ENCODE measurements at regions not wholly inside any gene's neighbourhood (a gene's known extent, or its start where the extent isn't known, plus 50 kb on each side); places are given as distances from the start of the nearest gene placed in this dataset.

GRCh38 chr1:239725371-239725770 lies 339.0 kb downstream of the CHRM3 start:
- H3K79me2 ChIP-seq (ENCODE audit: low read length), result no peaks in the 10 kb centered on the region
- TF ChIP-seq EZH2phosphoT487 (IDR thresholded peaks at IDR 0.05; ENCODE audit: low read depth) (no peak), CTCF (IDR thresholded peaks at IDR 0.05; ENCODE audit: low read depth, low read length) (no peak)
- H4K20me1 ChIP-seq (ENCODE audit: insufficient read depth, low read length), result no peaks in the 10 kb centered on the region
- H3K9me3 ChIP-seq (ENCODE audit: insufficient read depth, low read length), result no peaks in the 10 kb centered on the region
- H3K4me1 ChIP-seq (ENCODE audit: low read length), result no peaks in the 10 kb centered on the region
- no peak overlapping the region for H2AFZ ChIP-seq (ENCODE audit: low read depth, low read length)
- no peak overlapping the region for H3K9ac ChIP-seq (ENCODE audit: low read length)
- H3K4me3 ChIP-seq (ENCODE audit: low read length), result no peak overlapping the region
- H3K27ac ChIP-seq (ENCODE audit: low read length), result no peak overlapping the region
- no peaks in the 10 kb centered on the region for H3K27me3 ChIP-seq (ENCODE audit: low read depth, low read length)
- no peak overlapping the region for H3K4me2 ChIP-seq (ENCODE audit: low read length)
- H3K36me3 ChIP-seq (replicated peaks; ENCODE audit: low read depth, low read length), result no peaks in the 10 kb centered on the region

- TF ChIP-seq EZH2phosphoT487 (IDR thresholded peaks at IDR 0.05; ENCODE audit: low read depth) (no peak), CTCF (IDR thresholded peaks at IDR 0.05; ENCODE audit: low read depth, low read length) (no peak)
- Histone ChIP-seq H2AFZ (ENCODE audit: low read depth, low read length) (no peak overlapping the region), H3K9me3 (ENCODE audit: insufficient read depth, low read length) (no peaks in the 10 kb centered on the region), H3K4me2 (ENCODE audit: low read length) (no peak overlapping the region), H3K4me1 (ENCODE audit: low read length) (no peaks in the 10 kb centered on the region), H3K4me3 (ENCODE audit: low read length) (no peak overlapping the region), H3K9ac (ENCODE audit: low read length) (no peak overlapping the region), H3K36me3 (replicated peaks; ENCODE audit: low read depth, low read length) (no peaks in the 10 kb centered on the region), H3K27me3 (ENCODE audit: low read depth, low read length) (no peaks in the 10 kb centered on the region), H3K27ac (ENCODE audit: low read length) (no peak overlapping the region), H4K20me1 (ENCODE audit: insufficient read depth, low read length) (no peaks in the 10 kb centered on the region), H3K79me2 (ENCODE audit: low read length) (no peaks in the 10 kb centered on the region)
These were observed 339.6 kb downstream of the CHRM3 start for GRCh38 chr1:239725933-239726332.

- no peak for TF ChIP-seq CTCF (IDR thresholded peaks at IDR 0.05; ENCODE audit: low read depth, low read length)
- TF ChIP-seq EZH2phosphoT487 (IDR thresholded peaks at IDR 0.05; ENCODE audit: low read depth), result no peak
- H3K9me3 ChIP-seq (ENCODE audit: insufficient read depth, low read length), result no peaks in the 10 kb centered on the region
- no peaks in the 10 kb centered on the region for H3K4me1 ChIP-seq (ENCODE audit: low read length)
- H3K4me3 ChIP-seq (ENCODE audit: low read length), result no peak overlapping the region
- no peak overlapping the region for H3K9ac ChIP-seq (ENCODE audit: low read length)
- H3K36me3 ChIP-seq (replicated peaks; ENCODE audit: low read depth, low read length), result no peaks in the 10 kb centered on the region
- no peak overlapping the region for H2AFZ ChIP-seq (ENCODE audit: low read depth, low read length)
- H3K27me3 ChIP-seq (ENCODE audit: low read depth, low read length), result no peaks in the 10 kb centered on the region
- no peak overlapping the region for H3K27ac ChIP-seq (ENCODE audit: low read length)
- no peaks in the 10 kb centered on the region for H4K20me1 ChIP-seq (ENCODE audit: insufficient read depth, low read length)
- H3K79me2 ChIP-seq (ENCODE audit: low read length), result no peaks in the 10 kb centered on the region
- H3K4me2 ChIP-seq (ENCODE audit: low read length), result no peak overlapping the region
These were observed 344.0 kb downstream of the CHRM3 start for GRCh38 chr1:239730378-239730777.

GRCh38 chr1:239731082-239731748 lies 344.8 kb downstream of the CHRM3 start:
- no peaks in the 10 kb centered on the region for H3K79me2 ChIP-seq (ENCODE audit: low read length)
- H4K20me1 ChIP-seq (ENCODE audit: insufficient read depth, low read length), result no peaks in the 10 kb centered on the region
- H3K4me3 ChIP-seq (ENCODE audit: low read length), result no peak overlapping the region
- H3K4me1 ChIP-seq (ENCODE audit: low read length), result no peaks in the 10 kb centered on the region
- TF ChIP-seq CTCF (IDR thresholded peaks at IDR 0.05; ENCODE audit: low read depth, low read length), result no peak
- TF ChIP-seq EZH2phosphoT487 (IDR thresholded peaks at IDR 0.05; ENCODE audit: low read depth), result no peak
- no peak overlapping the region for H3K9ac ChIP-seq (ENCODE audit: low read length)
- no peaks in the 10 kb centered on the region for H3K9me3 ChIP-seq (ENCODE audit: insufficient read depth, low read length)
- H3K4me2 ChIP-seq (ENCODE audit: low read length), result no peak overlapping the region
- H3K27ac ChIP-seq (ENCODE audit: low read length), result no peak overlapping the region
- H3K27me3 ChIP-seq (ENCODE audit: low read depth, low read length), result no peaks in the 10 kb centered on the region
- no peaks in the 10 kb centered on the region for H3K36me3 ChIP-seq (replicated peaks; ENCODE audit: low read depth, low read length)
- H2AFZ ChIP-seq (ENCODE audit: low read depth, low read length), result no peak overlapping the region
